Retinal pigment epithelial cell (primary cell): ENCODE measurements at regions not wholly inside any gene's neighbourhood (a gene's known extent, or its start where the extent isn't known, plus 50 kb on each side); places are given as distances from the start of the nearest gene placed in this dataset.

Experiments used
- DNase-seq: peaks from one replicate; pipeline ENCODE4 v3.0.0-alpha.2; 2010; ENCODE audit warnings: low read depth
- H3K4me3 ChIP-seq: 2 replicates; pipeline ENCODE4 v1.5.1; 2011; ENCODE audit warnings: mild to moderate bottlenecking, low read length, control low read depth, moderate library complexity
- TF ChIP-seq, protein P1 (sequence below): conservative IDR thresholded peaks from 2 replicates; pipeline ENCODE4 v1.5.1; 2011; ENCODE audit warnings: low read depth, low read length, control low read depth, inconsistent platforms

DNA sequence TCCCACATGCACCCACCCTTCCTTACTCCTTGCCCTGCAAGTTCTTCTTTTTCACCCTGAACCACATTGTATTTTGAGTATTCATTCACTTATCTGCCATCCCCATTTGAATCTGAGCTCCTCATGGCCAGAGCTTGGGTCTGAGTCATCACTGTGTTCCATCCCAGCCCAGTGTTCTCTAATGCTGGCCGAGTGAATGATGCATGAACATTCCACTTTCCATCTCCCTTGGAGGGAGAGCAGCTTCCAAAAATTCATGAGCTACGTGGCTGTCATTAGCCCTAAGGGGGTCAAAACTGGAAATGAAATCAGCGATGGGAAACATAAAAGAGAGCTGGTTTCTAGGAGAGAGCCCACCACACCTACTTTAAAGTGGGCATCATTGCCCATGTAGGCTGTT, 187.0 kb upstream of the USP24 start:
- no peak for DNase-seq
- H3K4me3 ChIP-seq, result no peak overlapping the region

DNA sequence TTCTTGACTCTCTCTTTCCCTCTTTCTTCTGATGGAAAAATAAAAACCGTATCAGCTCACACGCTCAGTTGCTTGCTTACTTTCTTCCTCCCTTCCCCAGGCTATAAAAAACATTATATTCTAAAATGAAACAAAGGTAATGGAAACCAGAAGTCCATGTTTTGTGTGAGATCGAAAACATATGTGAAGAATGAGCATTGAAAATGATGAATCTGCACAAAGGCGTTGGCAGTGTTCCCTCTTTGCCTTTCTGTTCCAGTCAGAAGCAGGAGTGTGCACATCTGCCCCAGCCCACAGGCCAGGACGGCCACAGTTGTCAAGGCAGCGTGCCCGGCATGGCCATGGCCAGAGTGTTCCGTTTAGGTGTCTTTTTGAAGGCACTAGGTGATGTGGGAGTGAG, 185.3 kb upstream of the USP24 start:
- TF ChIP-seq, protein P1, sequence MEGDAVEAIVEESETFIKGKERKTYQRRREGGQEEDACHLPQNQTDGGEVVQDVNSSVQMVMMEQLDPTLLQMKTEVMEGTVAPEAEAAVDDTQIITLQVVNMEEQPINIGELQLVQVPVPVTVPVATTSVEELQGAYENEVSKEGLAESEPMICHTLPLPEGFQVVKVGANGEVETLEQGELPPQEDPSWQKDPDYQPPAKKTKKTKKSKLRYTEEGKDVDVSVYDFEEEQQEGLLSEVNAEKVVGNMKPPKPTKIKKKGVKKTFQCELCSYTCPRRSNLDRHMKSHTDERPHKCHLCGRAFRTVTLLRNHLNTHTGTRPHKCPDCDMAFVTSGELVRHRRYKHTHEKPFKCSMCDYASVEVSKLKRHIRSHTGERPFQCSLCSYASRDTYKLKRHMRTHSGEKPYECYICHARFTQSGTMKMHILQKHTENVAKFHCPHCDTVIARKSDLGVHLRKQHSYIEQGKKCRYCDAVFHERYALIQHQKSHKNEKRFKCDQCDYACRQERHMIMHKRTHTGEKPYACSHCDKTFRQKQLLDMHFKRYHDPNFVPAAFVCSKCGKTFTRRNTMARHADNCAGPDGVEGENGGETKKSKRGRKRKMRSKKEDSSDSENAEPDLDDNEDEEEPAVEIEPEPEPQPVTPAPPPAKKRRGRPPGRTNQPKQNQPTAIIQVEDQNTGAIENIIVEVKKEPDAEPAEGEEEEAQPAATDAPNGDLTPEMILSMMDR, result no peak
- no peak overlapping the region for H3K4me3 ChIP-seq
- DNase-seq, result no peak

More for the DNA sequence above, 187.0 kb upstream of the USP24 start:
- TF ChIP-seq, protein P1, result no peak

DNA sequence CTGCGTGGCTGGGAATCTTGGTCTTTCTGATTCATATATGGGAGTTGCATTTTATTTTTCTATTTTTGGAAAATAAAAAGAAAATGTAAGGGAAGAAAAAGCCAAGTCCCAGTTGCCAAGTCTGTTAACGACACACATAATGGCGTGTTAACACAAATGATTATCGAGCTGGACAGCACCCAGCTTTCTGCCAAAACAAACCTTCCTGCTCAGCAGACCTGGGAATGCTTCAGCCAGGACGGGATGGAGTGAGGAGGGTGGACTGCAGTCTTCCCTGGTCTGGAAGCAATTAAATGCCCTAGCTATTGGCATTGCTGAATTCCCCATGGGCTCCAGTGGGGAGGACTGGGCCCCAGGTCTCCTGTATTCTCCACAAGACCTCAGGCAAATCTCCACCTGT, 184.2 kb upstream of the USP24 start:
- TF ChIP-seq, protein P1, result no peak
- no peak for DNase-seq
- no peak overlapping the region for H3K4me3 ChIP-seq

DNA sequence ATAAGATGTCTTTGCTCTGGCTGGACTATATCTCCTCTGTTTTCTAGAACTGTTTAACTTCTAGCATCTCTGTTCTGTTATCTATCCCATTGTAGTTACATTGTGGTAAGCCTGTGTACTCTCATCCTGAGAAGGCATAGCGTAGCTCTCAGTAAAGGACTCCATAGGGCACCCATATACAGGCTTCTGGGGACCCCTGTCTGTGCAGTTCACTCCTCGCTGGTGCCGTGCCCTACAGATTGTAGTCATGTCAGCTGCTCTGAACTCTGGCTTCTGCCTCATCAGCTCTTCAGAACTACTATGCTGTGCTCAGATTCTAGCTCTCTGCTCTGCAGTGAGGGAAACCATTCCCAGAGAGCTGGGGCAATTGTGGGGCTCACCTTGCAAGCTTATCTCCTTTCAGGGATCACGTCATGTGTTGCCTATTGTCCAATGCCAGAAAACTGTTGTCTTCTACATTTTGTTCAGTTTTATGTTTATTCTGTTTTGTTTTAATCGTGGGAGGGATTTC, 181.3 kb upstream of the USP24 start:
- DNase-seq, result no peak
- H3K4me3 ChIP-seq, result no peak overlapping the region
- TF ChIP-seq, protein P1, result no peak

DNA sequence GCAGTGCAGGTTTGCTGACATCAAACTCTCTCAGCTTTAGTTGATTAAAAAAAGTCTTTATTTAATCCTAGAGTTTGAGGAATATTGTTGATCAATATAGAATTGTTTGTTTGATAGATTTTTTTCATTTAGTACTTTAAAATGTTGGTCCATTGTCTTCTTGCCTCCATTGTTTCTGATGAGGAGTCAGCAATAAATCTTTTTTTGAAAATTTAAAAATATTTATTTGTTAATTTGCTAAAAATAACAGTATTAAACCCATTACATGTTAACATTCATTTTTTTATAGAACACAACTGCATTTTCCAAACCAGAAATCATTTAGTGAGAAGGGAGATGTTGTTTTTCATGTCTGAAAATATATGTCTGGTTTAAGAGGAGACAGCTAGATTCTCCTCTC, 173.8 kb upstream of the USP24 start:
- no peak overlapping the region for H3K4me3 ChIP-seq
- TF ChIP-seq, protein P1, result no peak
- no peak for DNase-seq

DNA sequence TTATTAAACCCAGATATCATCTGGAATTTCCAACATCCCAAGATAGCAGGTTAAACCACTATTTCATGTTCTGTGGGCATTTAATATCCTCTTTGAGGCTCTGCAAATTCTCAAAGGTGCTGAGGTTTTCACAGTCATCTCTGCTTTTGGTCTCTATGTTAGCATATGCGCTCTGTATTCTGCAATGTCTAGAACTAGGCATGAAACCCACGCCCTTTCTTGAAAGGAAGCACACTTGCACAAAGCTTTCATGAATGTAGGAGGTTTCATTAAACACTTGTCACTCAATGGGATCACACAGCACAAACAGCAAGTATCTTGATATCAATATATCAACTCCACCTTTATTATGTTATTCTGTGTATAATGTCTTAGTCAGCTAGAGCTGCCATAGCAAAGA, 172.0 kb upstream of the USP24 start:
- no peak for DNase-seq
- TF ChIP-seq, protein P1, result no peak
- H3K4me3 ChIP-seq, result no peak overlapping the region

DNA sequence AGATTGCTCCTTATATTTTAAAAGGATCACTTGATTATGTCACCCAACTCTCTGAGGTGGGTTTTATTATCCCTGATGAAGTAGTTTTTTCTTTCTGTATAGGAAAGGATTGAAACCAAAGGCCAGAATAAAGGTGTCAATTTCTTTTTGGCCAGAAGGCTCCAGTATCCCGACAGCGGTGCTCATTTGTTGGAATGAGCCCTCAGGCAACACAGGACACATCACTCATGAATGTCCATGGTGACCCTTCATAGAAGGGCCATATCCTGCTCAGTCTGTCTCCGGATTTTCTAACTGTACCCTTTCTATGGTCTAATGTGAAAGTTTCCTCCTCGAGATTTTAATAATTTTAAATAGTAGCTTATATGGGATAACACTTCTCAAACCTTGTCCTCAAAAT, 171.3 kb upstream of the USP24 start:
- TF ChIP-seq, protein P1, result no peak
- no peak for DNase-seq
- H3K4me3 ChIP-seq, result no peak overlapping the region
